HCT116 (cell line): ENCODE measurements at regions not wholly inside any gene's neighbourhood (a gene's known extent, or its start where the extent isn't known, plus 50 kb on each side); places are given as distances from the start of the nearest gene placed in this dataset.

Source experiments
- ATAC-seq: fragments of 200-7000 bp; cut with Tn5 transposase; 2 replicates; pipeline ENCODE4 v1.9.1; 2020; ENCODE audit warnings: mild to moderate bottlenecking, moderate library complexity
- BruUV-seq: library from RNA; stranded (reverse); fragments of 400-500 nt; replicated peaks from 2 replicates; lab custom pipeline; 2021; lab: Mats Ljungman, UMichigan
- CTCF ChIA-PET: fragments of 300-600 bp; sonication (Branson Sonifier 250); formaldehyde crosslinking; loops from one replicate; lab custom pipeline; 2021; ENCODE audit warnings: antibody characterized with exemption; lab: Charles Lee
- POLR2A ChIA-PET: fragments of 300-600, 350-600 bp; sonication (Branson Sonifier 250); formaldehyde crosslinking; loops from one replicate; lab custom pipeline; 2021; ENCODE audit warnings: antibody characterized with exemption; lab: Charles Lee
- RAD21 ChIA-PET, 2 experiments: fragments of 300-600 bp; sonication (Branson Sonifier 250); formaldehyde crosslinking; loops; one replicate each; lab custom pipeline; 2023; ENCODE audit warnings: low total read pairs in 2 of 2; ENCODE audit not compliant: uncharacterized antibody in 2 of 2, unreplicated experiment in 2 of 2, low non-redundant PET in 1 of 2; lab: Charles Lee
- DNase-seq: peaks from one replicate; pipeline ENCODE4 v3.0.0-alpha.2; 2010; ENCODE audit warnings: low read depth, low spot score
- H2AFZ ChIP-seq: fragments of 200-600 bp; shearing (Covaris generic), sonication (generic); 2 replicates; pipeline ENCODE4 v1.6.1; 2017; ENCODE audit warnings: low read depth, mixed run types, mixed read lengths, antibody characterized with exemption, low read length; ENCODE audit not compliant: poor library complexity, severe bottlenecking
- H3K27ac ChIP-seq: 2 replicates; pipeline ENCODE4 v1.5.1; 2012; ENCODE audit warnings: low read depth, low read length
- H3K27me3 ChIP-seq: fragments of 200-600 bp; sonication (generic); 2 replicates; pipeline ENCODE4 v1.6.1; 2016; ENCODE audit warnings: mixed run types, low read length, mixed read lengths; ENCODE audit not compliant: insufficient read depth
- H3K36me3 ChIP-seq, 2 experiments: fragments of 200-500 bp in 1 of 2; fragments of 200-600 bp in 1 of 2; sonication (Bioruptor generic) in 1 of 2; sonication (generic) in 1 of 2; 2 replicates each; pipeline versions ENCODE4 v1.5.1 to v1.6.1; 2014 to 2016; ENCODE audit warnings: low read length in 2 of 2, inconsistent platforms in 1 of 2, mixed read lengths in 1 of 2, mixed run types in 1 of 2; ENCODE audit not compliant: insufficient read depth in 2 of 2, control insufficient read depth in 1 of 2
- H3K4me1 ChIP-seq, 2 experiments: fragments of 200-600 bp in 1 of 2; sonication (generic) in 1 of 2; 2 replicates each; pipeline versions ENCODE4 v1.5.1 to v1.6.1; 2012 to 2017; ENCODE audit warnings: low read length in 2 of 2, inconsistent platforms in 1 of 2, mild to moderate bottlenecking in 1 of 2, mixed read lengths in 1 of 2, mixed run types in 1 of 2, moderate library complexity in 1 of 2; ENCODE audit not compliant: insufficient read depth in 2 of 2, control insufficient read depth in 1 of 2
- H3K4me2 ChIP-seq: fragments of 200-600 bp; sonication (generic); 2 replicates; pipeline ENCODE4 v1.6.1; 2017; ENCODE audit warnings: mixed run types, low read length, mixed read lengths
- H3K4me3 ChIP-seq, 2 experiments: fragments of 200-600 bp in 1 of 2; sonication (generic) in 1 of 2; replicated peaks in 1 of 2; 2 replicates each; pipeline ENCODE4 v1.5.1; 2011 to 2016; ENCODE audit warnings: low read length in 2 of 2, control low read depth in 1 of 2, low read depth in 1 of 2, mild to moderate bottlenecking in 1 of 2, mixed read lengths in 1 of 2, mixed run types in 1 of 2
- H3K79me2 ChIP-seq: fragments of 200-600 bp; sonication (generic); 2 replicates; pipeline ENCODE4 v1.6.1; 2017; ENCODE audit warnings: mild to moderate bottlenecking, mixed run types, low read length, moderate library complexity, mixed read lengths; ENCODE audit not compliant: insufficient read depth
- H3K9ac ChIP-seq: fragments of 200-600 bp; sonication (generic); 2 replicates; pipeline ENCODE4 v1.6.1; 2016; ENCODE audit warnings: low read length, mixed read lengths
- H3K9me2 ChIP-seq: fragments of 200-600 bp; sonication (generic), shearing (Covaris generic); 2 replicates; pipeline ENCODE4 v1.6.1; 2017; ENCODE audit warnings: mixed run types, mild to moderate bottlenecking, moderate library complexity; ENCODE audit not compliant: insufficient read depth
- H3K9me3 ChIP-seq, 2 experiments: fragments of 200-500 bp in 1 of 2; fragments of 200-600 bp in 1 of 2; sonication (Bioruptor generic) in 1 of 2; sonication (generic) in 1 of 2; 2 replicates each; pipeline ENCODE4 v1.6.1; 2014 to 2017; ENCODE audit warnings: low read length in 2 of 2, mixed read lengths in 2 of 2, inconsistent platforms in 1 of 2, low read depth in 1 of 2, mild to moderate bottlenecking in 1 of 2, mixed run types in 1 of 2, moderate library complexity in 1 of 2; ENCODE audit not compliant: control insufficient read depth in 1 of 2, insufficient read depth in 1 of 2
- H4K20me1 ChIP-seq: fragments of 200-600 bp; sonication (generic), shearing (Covaris generic); 2 replicates; pipeline ENCODE4 v1.6.1; 2017; ENCODE audit warnings: mixed run types, mild to moderate bottlenecking, moderate library complexity; ENCODE audit not compliant: insufficient read depth
- CBX3 ChIP-seq: IDR thresholded peaks from 2 replicates; pipeline ENCODE4 v1.6.1; 2012; ENCODE audit warnings: low read depth
- CEBPB ChIP-seq: IDR thresholded peaks from 2 replicates; pipeline ENCODE4 v1.6.1; 2012; ENCODE audit warnings: low read depth
- EGR1 ChIP-seq: IDR thresholded peaks from 2 replicates; pipeline ENCODE4 v1.6.1; 2012; ENCODE audit warnings: low read depth
- ELF1 ChIP-seq: IDR thresholded peaks from 2 replicates; pipeline ENCODE4 v1.6.1; 2012; ENCODE audit warnings: low read depth, borderline replicate concordance
- EZH2 ChIP-seq: fragments of 200-600 bp; sonication (generic); IDR thresholded peaks from 2 replicates; pipeline ENCODE4 v1.6.1; 2017; ENCODE audit warnings: antibody characterized with exemption, mixed run types
- EZH2phosphoT487 ChIP-seq: fragments of 200-600 bp; IDR thresholded peaks from 2 replicates; pipeline ENCODE4 v1.6.1; 2018; ENCODE audit warnings: antibody characterized with exemption, borderline replicate concordance
- FOSL1 ChIP-seq: IDR thresholded peaks from 2 replicates; pipeline ENCODE4 v1.6.1; 2012; ENCODE audit warnings: low read depth
- JUND ChIP-seq: IDR thresholded peaks from 2 replicates; pipeline ENCODE4 v1.6.1; 2012
- MAX ChIP-seq: IDR thresholded peaks from 2 replicates; pipeline ENCODE4 v1.6.1; 2012
- POLR2A ChIP-seq: IDR thresholded peaks from 2 replicates; pipeline ENCODE4 v1.7.0; 2011; ENCODE audit warnings: borderline replicate concordance; ENCODE audit not compliant: insufficient read depth, insufficient read length; ENCODE audit errors: extremely low read depth
- POLR2AphosphoS5 ChIP-seq: IDR thresholded peaks from 2 replicates; pipeline ENCODE4 v1.6.1; 2011; ENCODE audit warnings: mild to moderate bottlenecking, low read depth, low read length, moderate library complexity
- RAD21 ChIP-seq: IDR thresholded peaks from 2 replicates; pipeline ENCODE4 v1.6.1; 2012; ENCODE audit warnings: low read depth, mild to moderate bottlenecking
- REST ChIP-seq: IDR thresholded peaks from 2 replicates; pipeline ENCODE4 v1.6.1; 2012; ENCODE audit warnings: low read depth
- SIN3A ChIP-seq: IDR thresholded peaks from 2 replicates; pipeline ENCODE4 v1.6.1; 2012; ENCODE audit warnings: low read depth
- SRF ChIP-seq: IDR thresholded peaks from 2 replicates; pipeline ENCODE4 v1.6.1; 2012; ENCODE audit warnings: low read depth
- YY1 ChIP-seq: IDR thresholded peaks from 2 replicates; pipeline ENCODE4 v1.6.1; 2011; ENCODE audit warnings: low read length, low read depth, moderate library complexity, mild to moderate bottlenecking; ENCODE audit not compliant: insufficient replicate concordance; ENCODE audit errors: extremely low read depth
- ZFX ChIP-seq: fragments of 450-650 bp; IDR thresholded peaks from 2 replicates; pipeline ENCODE4 v1.6.1; 2017
- ZNF274 ChIP-seq: fragments of 200-500 bp; sonication (Bioruptor generic); IDR thresholded peaks from 2 replicates; pipeline ENCODE4 v1.6.1; 2014; ENCODE audit warnings: mild to moderate bottlenecking, low read depth, low read length, inconsistent platforms
- intact Hi-C: fragments of 100-400 bp; cut with micrococcal nuclease; formaldehyde crosslinking; loops from 2 replicates; pipeline ENCODE4 v1.10.0; 2022
- TF ChIP-seq, protein P1 (sequence below): IDR thresholded peaks from 2 replicates; pipeline ENCODE4 v1.6.1; 2011; ENCODE audit warnings: mild to moderate bottlenecking, low read length, moderate library complexity; ENCODE audit not compliant: insufficient replicate concordance; ENCODE audit errors: extremely low read depth
- TF ChIP-seq, protein P2 (sequence below), 3 experiments: fragments of 200-600 bp in 1 of 3; sonication (generic) in 1 of 3; IDR thresholded peaks in 2 of 3; conservative IDR thresholded peaks in 1 of 3; 2 replicates each; pipeline ENCODE4 v1.5.1; 2012 to 2017; ENCODE audit warnings: low read depth in 2 of 3, low read length in 2 of 3, antibody characterized with exemption in 1 of 3, borderline replicate concordance in 1 of 3, control low read depth in 1 of 3, mild to moderate bottlenecking in 1 of 3, mixed read lengths in 1 of 3, mixed run types in 1 of 3, moderate library complexity in 1 of 3; ENCODE audit not compliant: insufficient read depth in 1 of 3

- H3K9me2 ChIP-seq = no peaks in the 10 kb centered on the region
- intact Hi-C loops = no loop called here
- no peak for ATAC-seq
- TF ChIP-seq EZH2phosphoT487 = no peak
- no peak for TF ChIP-seq FOSL1
- no peak for TF ChIP-seq ELF1
- TF ChIP-seq CEBPB = no peak
- no peak for TF ChIP-seq RAD21
- TF ChIP-seq, protein P1, sequence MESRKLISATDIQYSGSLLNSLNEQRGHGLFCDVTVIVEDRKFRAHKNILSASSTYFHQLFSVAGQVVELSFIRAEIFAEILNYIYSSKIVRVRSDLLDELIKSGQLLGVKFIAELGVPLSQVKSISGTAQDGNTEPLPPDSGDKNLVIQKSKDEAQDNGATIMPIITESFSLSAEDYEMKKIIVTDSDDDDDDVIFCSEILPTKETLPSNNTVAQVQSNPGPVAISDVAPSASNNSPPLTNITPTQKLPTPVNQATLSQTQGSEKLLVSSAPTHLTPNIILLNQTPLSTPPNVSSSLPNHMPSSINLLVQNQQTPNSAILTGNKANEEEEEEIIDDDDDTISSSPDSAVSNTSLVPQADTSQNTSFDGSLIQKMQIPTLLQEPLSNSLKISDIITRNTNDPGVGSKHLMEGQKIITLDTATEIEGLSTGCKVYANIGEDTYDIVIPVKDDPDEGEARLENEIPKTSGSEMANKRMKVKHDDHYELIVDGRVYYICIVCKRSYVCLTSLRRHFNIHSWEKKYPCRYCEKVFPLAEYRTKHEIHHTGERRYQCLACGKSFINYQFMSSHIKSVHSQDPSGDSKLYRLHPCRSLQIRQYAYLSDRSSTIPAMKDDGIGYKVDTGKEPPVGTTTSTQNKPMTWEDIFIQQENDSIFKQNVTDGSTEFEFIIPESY = no peak
- TF ChIP-seq JUND = no peak
- no peak for TF ChIP-seq SRF
- no peak for TF ChIP-seq ZNF274
- TF ChIP-seq MAX = no peak
- no peak for TF ChIP-seq SIN3A
- TF ChIP-seq ZFX = no peak
- no peak for TF ChIP-seq CBX3
- TF ChIP-seq, protein P2, sequence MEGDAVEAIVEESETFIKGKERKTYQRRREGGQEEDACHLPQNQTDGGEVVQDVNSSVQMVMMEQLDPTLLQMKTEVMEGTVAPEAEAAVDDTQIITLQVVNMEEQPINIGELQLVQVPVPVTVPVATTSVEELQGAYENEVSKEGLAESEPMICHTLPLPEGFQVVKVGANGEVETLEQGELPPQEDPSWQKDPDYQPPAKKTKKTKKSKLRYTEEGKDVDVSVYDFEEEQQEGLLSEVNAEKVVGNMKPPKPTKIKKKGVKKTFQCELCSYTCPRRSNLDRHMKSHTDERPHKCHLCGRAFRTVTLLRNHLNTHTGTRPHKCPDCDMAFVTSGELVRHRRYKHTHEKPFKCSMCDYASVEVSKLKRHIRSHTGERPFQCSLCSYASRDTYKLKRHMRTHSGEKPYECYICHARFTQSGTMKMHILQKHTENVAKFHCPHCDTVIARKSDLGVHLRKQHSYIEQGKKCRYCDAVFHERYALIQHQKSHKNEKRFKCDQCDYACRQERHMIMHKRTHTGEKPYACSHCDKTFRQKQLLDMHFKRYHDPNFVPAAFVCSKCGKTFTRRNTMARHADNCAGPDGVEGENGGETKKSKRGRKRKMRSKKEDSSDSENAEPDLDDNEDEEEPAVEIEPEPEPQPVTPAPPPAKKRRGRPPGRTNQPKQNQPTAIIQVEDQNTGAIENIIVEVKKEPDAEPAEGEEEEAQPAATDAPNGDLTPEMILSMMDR (IDR thresholded peaks at IDR 0.05 in 2 of 3, conservative IDR thresholded peaks at IDR 0.05 in 1 of 3; ENCODE audit: borderline replicate concordance in 1 of 3, insufficient read depth in 1 of 3, low read depth in 2 of 3, low read length in 2 of 3) = no peak
- no peak for TF ChIP-seq EZH2
- no peak for TF ChIP-seq POLR2AphosphoS5
- TF ChIP-seq POLR2A = no peak
- TF ChIP-seq REST = no peak
- TF ChIP-seq YY1 = no peak
- TF ChIP-seq EGR1 = no peak
- RAD21 ChIA-PET = no interaction called here
- POLR2A ChIA-PET = no interaction called here
- no peaks in the 10 kb centered on the region for H3K4me1 ChIP-seq
- peaks cover 11 to 14% of the 10 kb centered on the region in 2 experiments; a peak in 2 of 4 replicates for H3K9me3 ChIP-seq
- CTCF ChIA-PET = no interaction called here
- H3K9ac ChIP-seq = no peak overlapping the region
- no peak overlapping the region for H2AFZ ChIP-seq
- no peak overlapping the region for H3K4me3 ChIP-seq
- H4K20me1 ChIP-seq = no peaks in the 10 kb centered on the region
- no peaks in the 10 kb centered on the region for H3K79me2 ChIP-seq
- H3K27me3 ChIP-seq = no peaks in the 10 kb centered on the region
- no peak overlapping the region for H3K4me2 ChIP-seq
- no TSS peak for BruUV-seq
- no peak for DNase-seq
- H3K27ac ChIP-seq = no peak overlapping the region
- no peaks in the 10 kb centered on the region for H3K36me3 ChIP-seq
Measured at GRCh38 chr21:23811805-23812204, 1795.5 kb downstream of the MRPL39 start.
